A549 (cell line): ENCODE measurements at regions not wholly inside any gene's neighbourhood (a gene's known extent, or its start where the extent isn't known, plus 50 kb on each side); places are given as distances from the start of the nearest gene placed in this dataset.

Source experiments
- CHD4 ChIP-seq: fragments of 200-600 bp; sonication (generic); IDR thresholded peaks from 2 replicates; pipeline ENCODE4 v1.6.1; 2016; ENCODE audit warnings: antibody characterized with exemption, mild to moderate bottlenecking, borderline replicate concordance
- EHMT2 ChIP-seq: fragments of 200-600 bp; sonication (generic); IDR thresholded peaks from 2 replicates; pipeline ENCODE4 v1.6.1; 2016; ENCODE audit warnings: antibody characterized with exemption, low read depth, mild to moderate bottlenecking, moderate library complexity
- NFE2L2 ChIP-seq: fragments of 150-350 bp; conservative IDR thresholded peaks from 2 replicates; pipeline ENCODE4 v1.6.1; 2014; ENCODE audit warnings: low read length
- POLR2A ChIP-seq: IDR thresholded peaks from 2 replicates; pipeline ENCODE4 v1.6.1; 2012; ENCODE audit warnings: mild to moderate bottlenecking, low read length
- RNF2 ChIP-seq: fragments of 200-600 bp; sonication (generic); IDR thresholded peaks from 2 replicates; pipeline ENCODE4 v1.6.1; 2016; ENCODE audit warnings: low read depth, mild to moderate bottlenecking, antibody characterized with exemption, moderate library complexity, borderline replicate concordance
- TP53 ChIP-seq: fragments of 250-450 bp; sonication (Bioruptor Pico); IDR thresholded peaks from 2 replicates; pipeline ENCODE4 v1.5.0; 2021; ENCODE audit warnings: mild to moderate bottlenecking, moderate library complexity

DNA sequence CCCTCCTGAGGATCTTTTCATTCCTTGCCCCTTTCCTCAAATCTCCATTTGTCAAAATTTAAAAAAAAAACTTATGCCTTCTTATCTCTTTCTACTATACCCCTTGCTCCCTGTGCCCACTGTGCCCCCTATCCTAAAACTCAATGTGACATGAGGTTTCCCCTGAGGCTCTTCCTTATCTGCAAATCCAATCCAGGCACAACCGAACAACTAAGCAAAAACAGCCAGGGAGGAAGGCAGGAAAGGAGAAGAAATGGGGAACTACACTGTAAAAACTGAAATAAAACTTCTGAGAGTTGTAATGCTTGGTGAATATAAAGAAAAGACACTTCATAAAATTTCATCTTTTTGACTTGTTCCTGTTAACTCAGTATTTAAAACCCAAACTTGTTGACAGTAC, 54.2 kb downstream of the CRPPA start:
- no peak for TF ChIP-seq NFE2L2
- TF ChIP-seq EHMT2 = no peak
- TF ChIP-seq POLR2A = no peak
- no peak for TF ChIP-seq RNF2
- no peak for TF ChIP-seq TP53 (CRISPR knock-in tag)
- TF ChIP-seq CHD4 = no peak
